Body of pancreas (tissue), 4 donors: ENCODE measurements at regions not wholly inside any gene's neighbourhood (a gene's known extent, or its start where the extent isn't known, plus 50 kb on each side); places are given as distances from the start of the nearest gene placed in this dataset.

Source experiments
- POLR2A ChIP-seq, 3 donors: fragments of 450-650 bp; IDR thresholded peaks; one replicate each; pipeline ENCODE4 v1.6.1; 2016; ENCODE audit warnings: antibody characterized with exemption in 3 of 3, mild to moderate bottlenecking in 2 of 3
- TF ChIP-seq, protein P1 (sequence below), 7 experiments: fragments of 450-650 bp in 4 of 7; fragments of 200-600 bp in 3 of 7; sonication (generic) in 3 of 7; IDR thresholded peaks; one replicate each; pipeline ENCODE4 v1.5.1; 2016 to 2019; ENCODE audit warnings: antibody characterized with exemption in 7 of 7

DNA sequence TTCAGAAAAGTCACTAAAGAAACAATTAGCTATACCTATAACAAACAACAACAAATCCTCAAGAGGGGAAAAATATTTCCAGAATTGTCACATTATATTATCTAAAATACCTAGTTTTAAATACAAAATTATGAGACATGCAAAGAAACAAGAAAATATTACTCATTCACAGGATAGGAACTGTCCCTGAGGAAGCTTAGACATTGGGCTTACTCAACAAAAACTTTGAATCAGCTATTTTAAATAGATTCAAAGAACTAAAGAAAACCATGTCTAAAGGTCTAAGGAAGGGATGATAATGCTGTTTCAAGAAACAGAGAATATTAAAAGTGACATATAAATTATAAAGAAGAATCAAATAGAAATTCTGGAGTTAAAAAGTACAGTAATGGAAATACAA is 131.9 kb upstream of the ZNF516 start:
- TF ChIP-seq POLR2A (IDR thresholded peaks at IDR 0.05) = no peak
- TF ChIP-seq, protein P1, sequence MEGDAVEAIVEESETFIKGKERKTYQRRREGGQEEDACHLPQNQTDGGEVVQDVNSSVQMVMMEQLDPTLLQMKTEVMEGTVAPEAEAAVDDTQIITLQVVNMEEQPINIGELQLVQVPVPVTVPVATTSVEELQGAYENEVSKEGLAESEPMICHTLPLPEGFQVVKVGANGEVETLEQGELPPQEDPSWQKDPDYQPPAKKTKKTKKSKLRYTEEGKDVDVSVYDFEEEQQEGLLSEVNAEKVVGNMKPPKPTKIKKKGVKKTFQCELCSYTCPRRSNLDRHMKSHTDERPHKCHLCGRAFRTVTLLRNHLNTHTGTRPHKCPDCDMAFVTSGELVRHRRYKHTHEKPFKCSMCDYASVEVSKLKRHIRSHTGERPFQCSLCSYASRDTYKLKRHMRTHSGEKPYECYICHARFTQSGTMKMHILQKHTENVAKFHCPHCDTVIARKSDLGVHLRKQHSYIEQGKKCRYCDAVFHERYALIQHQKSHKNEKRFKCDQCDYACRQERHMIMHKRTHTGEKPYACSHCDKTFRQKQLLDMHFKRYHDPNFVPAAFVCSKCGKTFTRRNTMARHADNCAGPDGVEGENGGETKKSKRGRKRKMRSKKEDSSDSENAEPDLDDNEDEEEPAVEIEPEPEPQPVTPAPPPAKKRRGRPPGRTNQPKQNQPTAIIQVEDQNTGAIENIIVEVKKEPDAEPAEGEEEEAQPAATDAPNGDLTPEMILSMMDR (IDR thresholded peaks at IDR 0.05) = no peak
